ENCODE measurements at regions not wholly inside any gene's neighbourhood (a gene's known extent, or its start where the extent isn't known, plus 50 kb on each side); places are given as distances from the start of the nearest gene placed in this dataset.

GRCh38 chr1:63269571-63269970 is 52.8 kb upstream of the FOXD3 start:
- H3K27me3 ChIP-seq, result no peaks in the 10 kb centered on the region
- H3K4me1 ChIP-seq, result no peaks in the 10 kb centered on the region
- TF ChIP-seq CTCF (IDR thresholded peaks at IDR 0.05), result no peak
- no peak overlapping the region for H3K4me3 ChIP-seq
- H3K9ac ChIP-seq (ENCODE audit: low read depth in 2 of 2, low read length in 2 of 2), result no peak overlapping the region
- H3K27ac ChIP-seq, result no peak overlapping the region
- intact Hi-C loops (cut with DNase I), result no loop called here
- no peaks in the 10 kb centered on the region for H3K36me3 ChIP-seq
- DNase-seq, result no peak
- H3K9me3 ChIP-seq, result no peaks in the 10 kb centered on the region

Data from colonic mucosa (tissue), 4 donors.